ENCODE measurements at regions not wholly inside any gene's neighbourhood (a gene's known extent, or its start where the extent isn't known, plus 50 kb on each side); places are given as distances from the start of the nearest gene placed in this dataset.

DNA sequence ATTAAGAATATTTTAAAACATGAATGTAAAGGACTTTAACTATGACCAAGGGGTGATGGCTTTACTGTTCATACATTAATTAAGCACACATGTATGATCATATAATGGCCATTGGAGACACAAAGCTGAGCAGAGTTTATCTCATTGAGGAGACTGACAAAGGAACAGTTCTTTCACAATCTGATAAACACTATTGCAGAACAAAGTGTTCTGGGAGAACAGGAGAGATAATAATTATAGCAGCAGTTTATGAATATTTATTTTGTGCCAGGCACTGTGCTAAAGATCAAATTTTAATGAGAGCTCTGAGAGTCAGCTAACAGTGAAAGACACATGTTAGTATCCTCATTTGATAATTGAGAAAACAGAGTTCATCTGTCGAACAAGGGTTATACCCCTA, 242.4 kb upstream of the NR3C2 start:
- TF ChIP-seq, protein P1, sequence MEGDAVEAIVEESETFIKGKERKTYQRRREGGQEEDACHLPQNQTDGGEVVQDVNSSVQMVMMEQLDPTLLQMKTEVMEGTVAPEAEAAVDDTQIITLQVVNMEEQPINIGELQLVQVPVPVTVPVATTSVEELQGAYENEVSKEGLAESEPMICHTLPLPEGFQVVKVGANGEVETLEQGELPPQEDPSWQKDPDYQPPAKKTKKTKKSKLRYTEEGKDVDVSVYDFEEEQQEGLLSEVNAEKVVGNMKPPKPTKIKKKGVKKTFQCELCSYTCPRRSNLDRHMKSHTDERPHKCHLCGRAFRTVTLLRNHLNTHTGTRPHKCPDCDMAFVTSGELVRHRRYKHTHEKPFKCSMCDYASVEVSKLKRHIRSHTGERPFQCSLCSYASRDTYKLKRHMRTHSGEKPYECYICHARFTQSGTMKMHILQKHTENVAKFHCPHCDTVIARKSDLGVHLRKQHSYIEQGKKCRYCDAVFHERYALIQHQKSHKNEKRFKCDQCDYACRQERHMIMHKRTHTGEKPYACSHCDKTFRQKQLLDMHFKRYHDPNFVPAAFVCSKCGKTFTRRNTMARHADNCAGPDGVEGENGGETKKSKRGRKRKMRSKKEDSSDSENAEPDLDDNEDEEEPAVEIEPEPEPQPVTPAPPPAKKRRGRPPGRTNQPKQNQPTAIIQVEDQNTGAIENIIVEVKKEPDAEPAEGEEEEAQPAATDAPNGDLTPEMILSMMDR (IDR thresholded peaks at IDR 0.05; ENCODE audit: borderline replicate concordance, extremely low read depth, low read length, poor library complexity, severe bottlenecking), result no peak
- no peak for TF ChIP-seq EZH2 (IDR thresholded peaks at IDR 0.05; ENCODE audit: borderline replicate concordance, low read depth, low read length, severe bottlenecking)
